Trophoblast cell (in vitro differentiated cells and primary cell): ENCODE measurements at regions not wholly inside any gene's neighbourhood (a gene's known extent, or its start where the extent isn't known, plus 50 kb on each side); places are given as distances from the start of the nearest gene placed in this dataset.

Experiments used
- DNase-seq, 2 donors: peaks; one replicate each; pipeline ENCODE4 v3.0.0-alpha.2; 2016
- H2AFZ ChIP-seq: 2 replicates; pipeline ENCODE4 v1.6.1; 2013; ENCODE audit warnings: low read length, moderate library complexity, mild to moderate bottlenecking; ENCODE audit not compliant: insufficient read depth, poor library complexity
- H2AK5ac ChIP-seq: 2 replicates; pipeline ENCODE4 v1.6.1; 2013; ENCODE audit warnings: mild to moderate bottlenecking, low read length
- H2BK120ac ChIP-seq: 2 replicates; pipeline ENCODE4 v1.6.1; 2013; ENCODE audit warnings: low read length, mild to moderate bottlenecking, moderate library complexity; ENCODE audit not compliant: insufficient read depth, poor library complexity
- H2BK12ac ChIP-seq: 2 replicates; pipeline ENCODE4 v1.6.1; 2013; ENCODE audit warnings: mild to moderate bottlenecking, low read length, moderate library complexity
- H2BK5ac ChIP-seq: 2 replicates; pipeline ENCODE4 v1.6.1; 2013; ENCODE audit warnings: low read length, low read depth, moderate library complexity, mild to moderate bottlenecking; ENCODE audit not compliant: poor library complexity
- H3K14ac ChIP-seq: 2 replicates; pipeline ENCODE4 v1.6.1; 2013; ENCODE audit warnings: mild to moderate bottlenecking, low read length
- H3K18ac ChIP-seq: 2 replicates; pipeline ENCODE4 v1.6.1; 2013; ENCODE audit warnings: mild to moderate bottlenecking, low read length
- H3K23ac ChIP-seq: 2 replicates; pipeline ENCODE4 v1.6.1; 2013; ENCODE audit warnings: low read length
- H3K27ac ChIP-seq: 2 replicates; pipeline ENCODE4 v1.5.1; 2013; ENCODE audit warnings: low read depth, mild to moderate bottlenecking, inconsistent platforms, low read length, moderate library complexity
- H3K27me3 ChIP-seq: 2 replicates; pipeline ENCODE4 v1.6.1; 2013; ENCODE audit warnings: inconsistent platforms, mild to moderate bottlenecking, low read length, moderate library complexity; ENCODE audit not compliant: insufficient read depth
- H3K36me3 ChIP-seq, 2 experiments: 1 replicate in 1 of 2; 2 replicates in 1 of 2; pipeline ENCODE4 v1.6.1; 2013; ENCODE audit warnings: low read length in 2 of 2, mild to moderate bottlenecking in 2 of 2, moderate library complexity in 1 of 2; ENCODE audit not compliant: insufficient read depth in 2 of 2, control insufficient read depth in 1 of 2
- H3K4ac ChIP-seq: 2 replicates; pipeline ENCODE4 v1.6.1; 2013; ENCODE audit warnings: low read depth, mild to moderate bottlenecking, low read length, moderate library complexity
- H3K4me1 ChIP-seq, 2 experiments: 1 replicate in 1 of 2; 2 replicates in 1 of 2; pipeline ENCODE4 v1.6.1; 2013; ENCODE audit warnings: low read length in 2 of 2, mild to moderate bottlenecking in 2 of 2, moderate library complexity in 1 of 2; ENCODE audit not compliant: insufficient read depth in 2 of 2, control insufficient read depth in 1 of 2
- H3K4me2 ChIP-seq: 2 replicates; pipeline ENCODE4 v1.6.1; 2013; ENCODE audit warnings: inconsistent platforms, mild to moderate bottlenecking, low read length, moderate library complexity
- H3K4me3 ChIP-seq: 2 replicates; pipeline ENCODE4 v1.5.1; 2013; ENCODE audit warnings: mild to moderate bottlenecking, low read depth, low read length, inconsistent platforms
- H3K79me1 ChIP-seq: one replicate; pipeline ENCODE4 v1.6.1; 2013; ENCODE audit warnings: low read length
- H3K79me2 ChIP-seq: 2 replicates; pipeline ENCODE4 v1.6.1; 2013; ENCODE audit warnings: low read length, mild to moderate bottlenecking; ENCODE audit not compliant: control insufficient read depth, insufficient read depth, poor library complexity
- H3K9ac ChIP-seq: 2 replicates; pipeline ENCODE4 v1.6.1; 2013; ENCODE audit warnings: mild to moderate bottlenecking, low read length
- H3K9me3 ChIP-seq: 2 replicates; pipeline ENCODE4 v1.6.1; 2013; ENCODE audit warnings: low read depth, mild to moderate bottlenecking, control low read depth, inconsistent platforms, low read length; ENCODE audit not compliant: insufficient read depth
- H4K12ac ChIP-seq: 2 replicates; pipeline ENCODE4 v1.6.1; 2013; ENCODE audit warnings: low read depth, mild to moderate bottlenecking, low read length, moderate library complexity
- H4K8ac ChIP-seq: 2 replicates; pipeline ENCODE4 v1.6.1; 2013; ENCODE audit warnings: low read depth, mild to moderate bottlenecking, low read length, moderate library complexity
- H4K91ac ChIP-seq: one replicate; pipeline ENCODE4 v1.6.1; 2013; ENCODE audit warnings: low read depth, mild to moderate bottlenecking, low read length, moderate library complexity
- WGBS: extraction: QIAGEN DNeasy Blood & Tissue Kit; methylation state at CpG from one replicate; pipeline ENCODE4 v1.1.7; 2013; ENCODE audit warnings: missing lambda C conversion rate; ENCODE audit not compliant: insufficient read length, insufficient coverage; ENCODE audit errors: extremely low coverage; 5-methylcytosine and 5-hydroxymethylcytosine counted together

DNA sequence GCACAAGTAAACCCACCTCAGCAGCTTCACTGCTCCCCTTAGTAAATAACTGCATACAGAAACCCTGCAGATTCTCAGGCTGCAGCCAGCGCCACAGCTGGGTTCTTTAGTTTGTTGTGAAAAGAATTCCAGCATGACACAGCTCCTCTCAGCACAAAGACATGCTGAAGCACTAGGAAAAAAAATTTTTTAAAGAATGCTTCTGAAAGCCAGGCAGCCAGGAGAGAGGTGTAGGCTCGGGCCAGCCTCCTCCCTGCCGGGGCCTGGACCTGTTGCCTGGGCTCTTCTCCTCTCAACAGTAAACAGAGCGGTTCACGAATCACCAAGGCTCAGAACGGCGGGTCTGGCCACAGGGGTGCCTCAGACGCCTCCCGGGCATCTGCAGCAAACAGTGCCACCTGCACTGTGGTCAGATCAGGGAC, 95.7 kb upstream of the POU3F3 start:
- H4K8ac ChIP-seq, result no peak overlapping the region
- no peak overlapping the region for H3K4me3 ChIP-seq
- H3K27ac ChIP-seq, result no peak overlapping the region
- no peak overlapping the region for H3K4me2 ChIP-seq
- no peak overlapping the region for H3K4ac ChIP-seq
- no peaks in the 10 kb centered on the region for H3K79me1 ChIP-seq
- no peak overlapping the region for H3K9ac ChIP-seq
- H3K18ac ChIP-seq, result no peak overlapping the region
- no peak overlapping the region for H3K23ac ChIP-seq
- no CpG with 5 or more reads among the region's 9 CpGs for WGBS
- no peaks in the 10 kb centered on the region for H3K79me2 ChIP-seq
- no peak overlapping the region for H3K14ac ChIP-seq
- no peak overlapping the region for H4K12ac ChIP-seq
- no peak overlapping the region for H2BK12ac ChIP-seq
- peak; percentile 23 to 51 for DNase-seq
- H3K36me3 ChIP-seq, result no peaks in the 10 kb centered on the region
- no peak overlapping the region for H4K91ac ChIP-seq
- no peak overlapping the region for H2AFZ ChIP-seq
- no peak overlapping the region for H2BK5ac ChIP-seq
- H3K27me3 ChIP-seq, result no peaks in the 10 kb centered on the region
- H2AK5ac ChIP-seq, result no peak overlapping the region
- H3K4me1 ChIP-seq, result no peaks in the 10 kb centered on the region
- no peak overlapping the region for H2BK120ac ChIP-seq
- H3K9me3 ChIP-seq, result no peaks in the 10 kb centered on the region

DNA sequence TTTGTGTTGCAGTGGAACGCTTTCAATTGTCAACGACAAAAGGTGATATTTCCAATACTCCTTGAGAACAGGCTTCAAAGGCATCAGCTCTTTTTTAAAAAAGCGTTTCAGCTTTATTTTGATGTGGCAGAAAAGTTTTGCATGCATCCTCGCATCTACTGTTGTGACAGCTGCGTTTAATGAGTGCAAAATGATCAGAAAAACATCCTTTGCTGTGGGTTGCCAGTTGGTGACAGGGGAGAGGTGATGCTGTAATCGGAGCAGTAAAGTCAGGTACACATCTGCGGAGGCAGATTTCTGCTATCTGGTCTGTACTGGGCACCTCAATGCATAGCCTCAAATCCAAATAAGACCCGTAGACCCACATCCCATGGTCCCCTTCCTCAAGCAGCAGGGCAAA, 91.9 kb upstream of the POU3F3 start:
- Histone ChIP-seq H3K9ac (no peak overlapping the region), H3K36me3 (no peaks in the 10 kb centered on the region), H3K27me3 (no peaks in the 10 kb centered on the region), H3K4me3 (no peak overlapping the region), H4K12ac (no peak overlapping the region), H4K91ac (no peak overlapping the region), H2AK5ac (no peak overlapping the region), H3K4me2 (no peak overlapping the region), H2BK12ac (no peak overlapping the region), H3K14ac (no peak overlapping the region), H3K18ac (no peak overlapping the region), H3K27ac (no peak overlapping the region), H2BK120ac (no peak overlapping the region), H3K23ac (no peak overlapping the region), H3K79me2 (no peaks in the 10 kb centered on the region), H3K9me3 (no peaks in the 10 kb centered on the region), H2AFZ (no peak overlapping the region), H3K79me1 (no peaks in the 10 kb centered on the region), H2BK5ac (no peak overlapping the region), H3K4ac (no peak overlapping the region), H3K4me1 (no peaks in the 10 kb centered on the region), H4K8ac (no peak overlapping the region)
- DNase-seq, result no peak
- WGBS, result no CpG with 5 or more reads among the region's 8 CpGs

DNA sequence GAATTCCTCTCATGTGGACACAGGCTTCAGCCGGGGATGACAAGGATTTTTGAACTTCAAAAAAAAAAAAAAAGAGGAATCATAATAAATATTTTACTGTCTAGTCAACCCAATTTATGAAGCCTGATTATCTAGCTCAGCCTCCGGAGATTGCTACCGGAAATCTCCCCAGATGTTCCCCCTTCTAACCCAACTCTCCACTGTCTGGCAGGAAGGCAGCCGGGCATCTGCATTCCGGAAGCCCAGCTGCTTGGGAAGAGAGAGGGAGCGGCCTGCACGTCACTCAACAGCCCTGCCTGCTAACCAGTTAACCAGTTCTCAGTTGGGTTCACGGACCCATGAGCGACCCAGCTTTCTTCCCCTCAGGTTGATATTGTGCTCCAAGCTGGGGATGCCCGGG, 87.2 kb upstream of the POU3F3 start:
- no peak overlapping the region for H3K4ac ChIP-seq
- no peak overlapping the region for H4K91ac ChIP-seq
- peaks cover 2% of the 10 kb centered on the region for H3K9me3 ChIP-seq
- no peak overlapping the region for H2BK5ac ChIP-seq
- H2BK12ac ChIP-seq, result no peak overlapping the region
- H3K27ac ChIP-seq, result no peak overlapping the region
- no peak overlapping the region for H3K14ac ChIP-seq
- DNase-seq, result peak; percentile 4 to 38
- H3K4me1 ChIP-seq, result no peaks in the 10 kb centered on the region
- no peak overlapping the region for H3K23ac ChIP-seq
- H4K8ac ChIP-seq, result no peak overlapping the region
- H3K36me3 ChIP-seq, result no peaks in the 10 kb centered on the region
- no peak overlapping the region for H2BK120ac ChIP-seq
- no peak overlapping the region for H3K9ac ChIP-seq
- H4K12ac ChIP-seq, result no peak overlapping the region
- H3K79me1 ChIP-seq, result no peaks in the 10 kb centered on the region
- no peak overlapping the region for H3K4me3 ChIP-seq
- no peak overlapping the region for H2AK5ac ChIP-seq
- H3K18ac ChIP-seq, result no peak overlapping the region
- H3K4me2 ChIP-seq, result no peak overlapping the region
- WGBS, result no CpG with 5 or more reads among the region's 10 CpGs
- no peaks in the 10 kb centered on the region for H3K27me3 ChIP-seq
- no peaks in the 10 kb centered on the region for H3K79me2 ChIP-seq
- no peak overlapping the region for H2AFZ ChIP-seq

DNA sequence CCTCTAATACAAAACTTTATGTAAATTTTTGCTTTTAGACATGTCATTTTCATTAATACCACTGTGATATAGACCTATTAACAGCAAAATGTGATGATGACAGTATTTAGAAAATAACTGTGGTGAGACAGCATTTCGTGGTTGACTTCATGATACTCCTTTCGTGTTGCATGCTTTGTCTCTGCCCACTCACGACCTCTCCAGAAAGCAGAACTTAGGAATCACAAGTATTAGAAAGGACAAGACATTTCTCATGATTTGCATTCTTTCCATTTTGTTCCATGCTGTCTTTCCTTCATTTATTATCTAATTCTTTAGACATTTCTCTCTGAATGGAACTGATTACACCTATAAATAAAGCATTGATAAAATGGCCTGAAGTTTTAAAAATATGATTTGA, 85.2 kb upstream of the POU3F3 start:
- Histone ChIP-seq H3K4me2 (no peak overlapping the region), H2BK120ac (no peak overlapping the region), H4K91ac (no peak overlapping the region), H3K4me1 (no peaks in the 10 kb centered on the region), H3K36me3 (no peaks in the 10 kb centered on the region), H3K23ac (no peak overlapping the region), H3K79me1 (no peaks in the 10 kb centered on the region), H3K9ac (no peak overlapping the region), H3K18ac (no peak overlapping the region), H2AFZ (no peak overlapping the region), H4K12ac (no peak overlapping the region), H3K4me3 (no peak overlapping the region), H4K8ac (no peak overlapping the region), H3K4ac (no peak overlapping the region), H3K27me3 (no peaks in the 10 kb centered on the region), H2BK5ac (no peak overlapping the region), H3K9me3 (peaks cover 2% of the 10 kb centered on the region), H3K79me2 (no peaks in the 10 kb centered on the region), H2BK12ac (no peak overlapping the region), H2AK5ac (no peak overlapping the region), H3K14ac (no peak overlapping the region), H3K27ac (no peak overlapping the region)
- DNase-seq, result peak; percentile 7 to 43
- WGBS, result no CpG with 5 or more reads among the region's 3 CpGs
